Mesothelial cell of epicardium (in vitro differentiated cells): ENCODE measurements at regions not wholly inside any gene's neighbourhood (a gene's known extent, or its start where the extent isn't known, plus 50 kb on each side); places are given as distances from the start of the nearest gene placed in this dataset.

ENCODE experiments used
- DNase-seq, 2 experiments: peaks; one replicate each; pipeline ENCODE4 v3.0.0; 2021; ENCODE audit warnings: low spot score in 2 of 2; ENCODE audit not compliant: unreplicated experiment in 2 of 2
- H3K27ac Mint-ChIP-seq: 2 replicates; pipeline ENCODE4 v1.8.0; 2021; ENCODE audit warnings: mixed read lengths
- H3K27me3 Mint-ChIP-seq: 2 replicates; pipeline ENCODE4 v1.8.0; 2021; ENCODE audit warnings: low read depth, mixed read lengths
- H3K36me3 Mint-ChIP-seq: 2 replicates; pipeline ENCODE4 v1.8.0; 2021; ENCODE audit warnings: mixed read lengths
- H3K4me1 Mint-ChIP-seq: 2 replicates; pipeline ENCODE4 v1.8.0; 2021; ENCODE audit warnings: mixed read lengths
- H3K4me3 Mint-ChIP-seq: 2 replicates; pipeline ENCODE4 v1.8.0; 2021; ENCODE audit warnings: mild to moderate bottlenecking, moderate library complexity, mixed read lengths
- H3K9me3 Mint-ChIP-seq: 2 replicates; pipeline ENCODE4 v1.8.0; 2021; ENCODE audit warnings: mixed read lengths
- TF ChIP-seq, protein P1 (sequence below): fragments of 200-600 bp; sonication (generic); IDR thresholded peaks from one replicate; pipeline ENCODE4 v1.5.0; 2021; ENCODE audit warnings: antibody characterized with exemption; ENCODE audit not compliant: unreplicated experiment

DNA sequence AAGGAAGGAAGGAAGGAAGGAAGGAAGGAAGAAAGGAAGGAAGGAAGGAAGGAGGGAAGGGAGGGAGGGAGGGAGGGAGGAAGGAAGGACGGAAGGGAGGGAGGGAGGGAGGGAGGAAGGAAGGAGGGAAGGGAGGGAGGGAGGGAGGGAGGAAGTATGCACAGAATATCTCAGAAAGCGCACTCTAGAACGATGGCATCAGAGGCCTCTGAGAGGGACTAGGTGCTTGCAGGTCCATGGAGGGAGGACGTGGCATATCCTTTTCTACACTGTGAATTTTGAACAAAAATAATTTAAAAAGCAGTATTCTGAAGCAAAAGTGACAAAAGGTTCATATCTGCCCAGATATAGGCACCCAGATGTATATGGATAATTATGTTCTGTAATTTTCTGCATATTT is 65.5 kb downstream of the SYF2 start:
- no peak for DNase-seq
- Mint-ChIP-seq H3K36me3 (no peaks in the 10 kb centered on the region), H3K27me3 (peaks cover 3% of the 10 kb centered on the region), H3K9me3 (peaks cover 20% of the 10 kb centered on the region), H3K4me3 (no peak overlapping the region), H3K4me1 (peaks cover 13% of the 10 kb centered on the region), H3K27ac (no peak overlapping the region)
- TF ChIP-seq, protein P1, sequence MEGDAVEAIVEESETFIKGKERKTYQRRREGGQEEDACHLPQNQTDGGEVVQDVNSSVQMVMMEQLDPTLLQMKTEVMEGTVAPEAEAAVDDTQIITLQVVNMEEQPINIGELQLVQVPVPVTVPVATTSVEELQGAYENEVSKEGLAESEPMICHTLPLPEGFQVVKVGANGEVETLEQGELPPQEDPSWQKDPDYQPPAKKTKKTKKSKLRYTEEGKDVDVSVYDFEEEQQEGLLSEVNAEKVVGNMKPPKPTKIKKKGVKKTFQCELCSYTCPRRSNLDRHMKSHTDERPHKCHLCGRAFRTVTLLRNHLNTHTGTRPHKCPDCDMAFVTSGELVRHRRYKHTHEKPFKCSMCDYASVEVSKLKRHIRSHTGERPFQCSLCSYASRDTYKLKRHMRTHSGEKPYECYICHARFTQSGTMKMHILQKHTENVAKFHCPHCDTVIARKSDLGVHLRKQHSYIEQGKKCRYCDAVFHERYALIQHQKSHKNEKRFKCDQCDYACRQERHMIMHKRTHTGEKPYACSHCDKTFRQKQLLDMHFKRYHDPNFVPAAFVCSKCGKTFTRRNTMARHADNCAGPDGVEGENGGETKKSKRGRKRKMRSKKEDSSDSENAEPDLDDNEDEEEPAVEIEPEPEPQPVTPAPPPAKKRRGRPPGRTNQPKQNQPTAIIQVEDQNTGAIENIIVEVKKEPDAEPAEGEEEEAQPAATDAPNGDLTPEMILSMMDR: no peak

- no peak for DNase-seq
- Mint-ChIP-seq H3K4me1 (peaks cover 13% of the 10 kb centered on the region), H3K36me3 (no peaks in the 10 kb centered on the region), H3K4me3 (no peak overlapping the region), H3K27ac (no peak overlapping the region), H3K9me3 (peaks cover 31% of the 10 kb centered on the region), H3K27me3 (peaks cover 18% of the 10 kb centered on the region)
- TF ChIP-seq, protein P1: no peak
Observed at GRCh38 chr1:25163986-25164385, 68.3 kb downstream of the SYF2 start.

DNA sequence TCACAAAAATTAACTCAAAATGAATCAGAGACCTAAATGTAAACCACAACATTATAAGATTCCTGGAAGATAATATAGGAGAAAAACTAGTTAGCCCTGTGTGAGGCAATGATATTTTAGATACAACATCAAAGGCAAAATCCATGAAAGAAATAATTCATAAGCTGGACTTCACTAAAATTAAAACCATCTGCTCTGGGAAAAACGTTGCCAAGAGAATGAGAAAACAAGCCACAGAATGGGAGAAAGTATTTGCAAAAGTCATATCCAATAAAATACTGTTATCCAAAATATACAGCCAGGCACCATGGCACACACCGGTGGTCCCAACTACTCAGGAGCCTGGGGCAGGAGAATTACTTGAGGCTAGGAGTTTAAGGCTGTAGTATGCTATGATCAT is 70.3 kb downstream of the SYF2 start:
- no peak overlapping the region for H3K27ac Mint-ChIP-seq
- TF ChIP-seq, protein P1: no peak
- H3K4me3 Mint-ChIP-seq: no peak overlapping the region
- no peaks in the 10 kb centered on the region for H3K36me3 Mint-ChIP-seq
- H3K4me1 Mint-ChIP-seq: no peaks in the 10 kb centered on the region
- no peak for DNase-seq
- peaks cover 25% of the 10 kb centered on the region for H3K27me3 Mint-ChIP-seq
- H3K9me3 Mint-ChIP-seq: peaks cover 39% of the 10 kb centered on the region

GRCh38 chr1:25157846-25158245 is 74.5 kb downstream of the SYF2 start:
- TF ChIP-seq, protein P1: no peak
- H3K27ac Mint-ChIP-seq: no peak overlapping the region
- H3K4me3 Mint-ChIP-seq: no peak overlapping the region
- DNase-seq: no peak
- H3K9me3 Mint-ChIP-seq: peaks cover 42% of the 10 kb centered on the region
- H3K36me3 Mint-ChIP-seq: no peaks in the 10 kb centered on the region
- H3K4me1 Mint-ChIP-seq: no peaks in the 10 kb centered on the region
- H3K27me3 Mint-ChIP-seq: peaks cover 43% of the 10 kb centered on the region

DNA sequence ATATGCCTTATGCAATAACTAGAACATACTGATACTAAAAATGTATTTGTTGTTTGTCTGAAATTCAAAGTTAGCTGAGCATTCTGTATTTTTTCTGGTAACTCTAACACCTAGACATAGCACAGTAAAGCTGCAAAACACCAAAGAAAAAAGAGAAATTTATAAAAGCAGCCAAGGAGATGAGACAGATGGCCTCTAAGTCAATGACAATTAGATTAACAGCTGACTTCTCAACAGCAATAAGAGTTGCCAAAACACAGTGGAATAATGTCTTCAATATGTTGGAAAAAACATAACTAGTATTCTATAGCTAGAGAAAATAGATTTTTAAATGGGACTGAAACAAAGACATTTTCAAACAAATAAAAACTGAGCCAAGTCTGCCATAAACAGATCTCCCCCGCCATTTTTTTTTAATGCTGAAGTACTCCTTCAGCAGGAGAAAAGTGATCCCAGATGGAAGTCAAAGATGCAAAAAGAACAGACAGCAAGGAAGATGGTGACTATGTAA is 81.3 kb downstream of the SYF2 start:
- Mint-ChIP-seq H3K4me1 (no peaks in the 10 kb centered on the region), H3K27ac (no peak overlapping the region), H3K36me3 (no peaks in the 10 kb centered on the region), H3K9me3 (peaks cover 34% of the 10 kb centered on the region), H3K4me3 (no peak overlapping the region), H3K27me3 (peaks cover 26% of the 10 kb centered on the region)
- TF ChIP-seq, protein P1: no peak
- no peak for DNase-seq
